H1 (cell line): ENCODE measurements at regions not wholly inside any gene's neighbourhood (a gene's known extent, or its start where the extent isn't known, plus 50 kb on each side); places are given as distances from the start of the nearest gene placed in this dataset.

Source experiments
- CTCF ChIA-PET: fragments of 300-600 bp; sonication (Branson Sonifier 250); formaldehyde crosslinking; loops from one replicate; lab custom pipeline; 2021; ENCODE audit not compliant: partially characterized antibody; lab: Charles Lee
- POLR2A ChIA-PET: fragments of 300-600 bp; sonication (Branson Sonifier 250); formaldehyde crosslinking; loops from one replicate; lab custom pipeline; 2021; ENCODE audit warnings: inconsistent platforms; ENCODE audit not compliant: partially characterized antibody; lab: Charles Lee
- DNase-seq, 2 experiments: peaks; one replicate each; pipeline versions ENCODE4 v3.0.0 to v3.0.0-alpha.2; 2010 to 2022; ENCODE audit warnings: low spot score in 2 of 2, low read depth in 1 of 2, mixed read lengths in 1 of 2
- FAIRE-seq: peaks from 2 replicates; lab custom pipeline; 2011; peaks lifted over from hg19 to GRCh38; lab: Jason Lieb, UNC
- H2AFZ ChIP-seq: 2 replicates; pipeline ENCODE4 v1.8.1; 2012; ENCODE audit warnings: low read length, inconsistent platforms
- H2AK5ac ChIP-seq: 2 replicates; pipeline ENCODE4 v1.6.1; 2013; ENCODE audit warnings: low read depth, low read length
- H2BK120ac ChIP-seq: replicated peaks from 2 replicates; pipeline ENCODE3; 2013; ENCODE audit warnings: low read depth, low read length, inconsistent platforms
- H2BK12ac ChIP-seq: 2 replicates; pipeline ENCODE4 v1.6.1; 2013; ENCODE audit warnings: low read depth, low read length
- H2BK15ac ChIP-seq: 2 replicates; pipeline ENCODE4 v1.6.1; 2013; ENCODE audit warnings: low read length
- H2BK20ac ChIP-seq: 2 replicates; pipeline ENCODE4 v1.6.1; 2013; ENCODE audit warnings: low read length
- H2BK5ac ChIP-seq: 2 replicates; pipeline ENCODE4 v1.6.1; 2013; ENCODE audit warnings: low read depth, low read length
- H3K14ac ChIP-seq: 2 replicates; pipeline ENCODE4 v1.6.1; 2013; ENCODE audit warnings: inconsistent platforms; ENCODE audit not compliant: insufficient read length
- H3K18ac ChIP-seq: 2 replicates; pipeline ENCODE4 v1.6.1; 2013; ENCODE audit warnings: low read length; ENCODE audit errors: extremely low read depth
- H3K23ac ChIP-seq: 2 replicates; pipeline ENCODE4 v1.6.1; 2013; ENCODE audit warnings: inconsistent platforms; ENCODE audit not compliant: insufficient read length
- H3K23me2 ChIP-seq: 2 replicates; pipeline ENCODE4 v1.6.1; 2013; ENCODE audit warnings: low read depth, low read length
- H3K27ac ChIP-seq: 2 replicates; pipeline ENCODE4 v1.6.1; 2011; ENCODE audit warnings: low read depth, low read length, inconsistent platforms
- H3K27me3 ChIP-seq, 4 experiments: replicated peaks in 1 of 4; 1 replicate in 1 of 4; 2 replicates in 3 of 4; pipeline versions ENCODE4 v1.6.1 to v1.8.1; 2011 to 2013; ENCODE audit warnings: low read length in 3 of 4, mild to moderate bottlenecking in 3 of 4, inconsistent platforms in 2 of 4, mixed read lengths in 2 of 4, moderate library complexity in 1 of 4; ENCODE audit not compliant: control insufficient read depth in 3 of 4, insufficient read depth in 3 of 4; ENCODE audit errors: extremely low read depth in 1 of 4
- H3K36me3 ChIP-seq, 4 experiments: 2 replicates each; pipeline versions ENCODE4 v1.6.1 to v1.8.1; 2011 to 2013; ENCODE audit warnings: mild to moderate bottlenecking in 4 of 4, low read length in 3 of 4, moderate library complexity in 2 of 4, control low read depth in 1 of 4, inconsistent platforms in 1 of 4; ENCODE audit not compliant: insufficient read depth in 4 of 4, control insufficient read depth in 2 of 4
- H3K4ac ChIP-seq: replicated peaks from 2 replicates; pipeline ENCODE3; 2013; ENCODE audit warnings: low read length, low read depth, mixed read lengths, inconsistent platforms; ENCODE audit not compliant: insufficient read length
- H3K4me1 ChIP-seq, 4 experiments: replicated peaks in 1 of 4; 1 replicate in 1 of 4; 2 replicates in 3 of 4; pipeline versions ENCODE4 v1.6.1 to v1.8.1; 2011 to 2013; ENCODE audit warnings: low read length in 3 of 4, inconsistent platforms in 2 of 4, mixed read lengths in 1 of 4; ENCODE audit not compliant: insufficient read depth in 4 of 4, control insufficient read depth in 3 of 4
- H3K4me2 ChIP-seq, 2 experiments: 2 replicates each; pipeline versions ENCODE4 v1.6.1 to v1.8.1; 2011 to 2013; ENCODE audit warnings: low read depth in 2 of 2, low read length in 2 of 2, control low read depth in 1 of 2, inconsistent platforms in 1 of 2, mild to moderate bottlenecking in 1 of 2; ENCODE audit not compliant: insufficient read depth in 1 of 2
- H3K4me3 ChIP-seq, 4 experiments: fragments of 200-600, 300-600 bp in 1 of 4; sonication (generic), shearing (Covaris generic), sonication (Bioruptor Twin) in 1 of 4; 2 replicates each; pipeline versions ENCODE4 v1.5.1 to v1.8.1; 2011 to 2016; ENCODE audit warnings: low read length in 4 of 4, low read depth in 3 of 4, control low read depth in 2 of 4, inconsistent platforms in 2 of 4, mild to moderate bottlenecking in 2 of 4, mixed read lengths in 1 of 4, moderate library complexity in 1 of 4; ENCODE audit not compliant: insufficient read depth in 2 of 4; ENCODE audit errors: extremely low read depth in 1 of 4
- H3K56ac ChIP-seq: replicated peaks from 2 replicates; pipeline ENCODE3; 2013; ENCODE audit warnings: low read depth, mild to moderate bottlenecking, mixed read lengths, low read length, inconsistent platforms; ENCODE audit not compliant: insufficient read length
- H3K79me1 ChIP-seq: 2 replicates; pipeline ENCODE4 v1.6.1; 2013; ENCODE audit warnings: low read depth, low read length, control low read depth
- H3K79me2 ChIP-seq, 2 experiments: 2 replicates each; pipeline versions ENCODE4 v1.6.1 to v1.8.1; 2012 to 2013; ENCODE audit warnings: low read length in 2 of 2, mild to moderate bottlenecking in 2 of 2, inconsistent platforms in 1 of 2; ENCODE audit not compliant: insufficient read depth in 2 of 2, control insufficient read depth in 1 of 2
- H3K9ac ChIP-seq, 4 experiments: replicated peaks in 1 of 4; 1 replicate in 1 of 4; 2 replicates in 3 of 4; pipeline versions ENCODE4 v1.6.1 to v1.8.1; 2011 to 2013; ENCODE audit warnings: low read depth in 3 of 4, low read length in 3 of 4, control low read depth in 2 of 4, mild to moderate bottlenecking in 2 of 4, moderate library complexity in 2 of 4, inconsistent platforms in 1 of 4; ENCODE audit errors: extremely low read depth in 1 of 4
- H3K9me3 ChIP-seq, 2 experiments: 2 replicates each; pipeline versions ENCODE4 v1.6.1 to v1.8.1; 2012 to 2013; ENCODE audit warnings: mild to moderate bottlenecking in 2 of 2, moderate library complexity in 2 of 2, control low read depth in 1 of 2, inconsistent platforms in 1 of 2, low read depth in 1 of 2, low read length in 1 of 2, mixed read lengths in 1 of 2; ENCODE audit not compliant: insufficient read depth in 2 of 2
- H4K20me1 ChIP-seq, 2 experiments: replicated peaks in 1 of 2; 2 replicates each; pipeline versions ENCODE3 to v1.8.1; 2011 to 2013; ENCODE audit warnings: inconsistent platforms in 2 of 2, low read length in 2 of 2, mild to moderate bottlenecking in 1 of 2; ENCODE audit not compliant: insufficient read depth in 2 of 2, control insufficient read depth in 1 of 2
- H4K5ac ChIP-seq: 2 replicates; pipeline ENCODE4 v1.6.1; 2013; ENCODE audit warnings: low read length, low read depth, mixed read lengths, inconsistent platforms; ENCODE audit not compliant: insufficient read length
- H4K8ac ChIP-seq: 2 replicates; pipeline ENCODE4 v1.8.0; 2013; ENCODE audit warnings: mild to moderate bottlenecking, moderate library complexity, low read length, inconsistent platforms; ENCODE audit not compliant: insufficient read depth; ENCODE audit errors: extremely low read depth
- H4K91ac ChIP-seq: replicated peaks from 2 replicates; pipeline ENCODE3; 2013; ENCODE audit warnings: low read length, mixed read lengths, inconsistent platforms; ENCODE audit not compliant: insufficient read length
- CBX5 ChIP-seq: fragments of 300-800, 300-1000 bp; sonication (generic); IDR thresholded peaks from 2 replicates; pipeline ENCODE4 v1.7.1; 2016; ENCODE audit warnings: antibody characterized with exemption, low read length, low read depth
- EGR1 ChIP-seq: IDR thresholded peaks from 2 replicates; pipeline ENCODE4 v1.6.1; 2011; ENCODE audit warnings: low read depth, low read length, borderline replicate concordance
- GTF2F1 ChIP-seq: IDR thresholded peaks from 2 replicates; pipeline ENCODE4 v1.6.1; 2012; ENCODE audit warnings: low read depth, low read length, improper control_type of control experiment, borderline replicate concordance
- KDM4A ChIP-seq: IDR thresholded peaks from one replicate; pipeline ENCODE4 v1.7.1; 2012; ENCODE audit warnings: low read depth, mild to moderate bottlenecking, moderate library complexity, low read length, inconsistent platforms; ENCODE audit not compliant: severe bottlenecking
- NRF1 ChIP-seq: IDR thresholded peaks from 2 replicates; pipeline ENCODE4 v1.6.1; 2011; ENCODE audit warnings: mild to moderate bottlenecking, low read depth, low read length, improper control_type of control experiment
- POLR2A ChIP-seq, 2 experiments: IDR thresholded peaks; 1 replicate in 1 of 2; 2 replicates in 1 of 2; pipeline ENCODE4 v1.6.1; 2011; ENCODE audit warnings: low read depth in 2 of 2, low read length in 2 of 2, mild to moderate bottlenecking in 2 of 2; ENCODE audit errors: control extremely low read depth in 1 of 2
- RAD21 ChIP-seq, 2 experiments: IDR thresholded peaks in 1 of 2; conservative IDR thresholded peaks in 1 of 2; 2 replicates each; pipeline ENCODE4 v1.6.1; 2011; ENCODE audit warnings: low read depth in 2 of 2, low read length in 2 of 2, improper control_type of control experiment in 1 of 2, inconsistent platforms in 1 of 2, mild to moderate bottlenecking in 1 of 2, moderate library complexity in 1 of 2
- RXRA ChIP-seq: IDR thresholded peaks from 2 replicates; pipeline ENCODE4 v1.6.1; 2011; ENCODE audit warnings: low read depth, mild to moderate bottlenecking, low read length, moderate library complexity; ENCODE audit not compliant: insufficient read depth
- SIRT6 ChIP-seq: IDR thresholded peaks from one replicate; pipeline ENCODE4 v1.7.1; 2012; ENCODE audit warnings: low read length, inconsistent platforms
- SRF ChIP-seq: IDR thresholded peaks from 2 replicates; pipeline ENCODE4 v1.6.1; 2011; ENCODE audit warnings: mild to moderate bottlenecking, low read depth, low read length, moderate library complexity
- TBP ChIP-seq: IDR thresholded peaks from 2 replicates; pipeline ENCODE4 v1.6.1; 2011; ENCODE audit warnings: low read depth, low read length, improper control_type of control experiment
- TEAD4 ChIP-seq: IDR thresholded peaks from 2 replicates; pipeline ENCODE4 v1.6.1; 2012; ENCODE audit warnings: low read depth, low read length, inconsistent platforms, mixed read lengths
- WGBS, 2 experiments: shearing (Covaris generic) in 1 of 2; methylation state at CpG; one replicate each; pipeline versions ENCODE4 v1.1.6 to v1.1.7; 2013 to 2015; ENCODE audit warnings: low lambda C conversion rate in 2 of 2, mixed read lengths in 2 of 2, inconsistent platforms in 1 of 2, low coverage in 1 of 2, missing lambda C conversion rate in 1 of 2; ENCODE audit not compliant: insufficient replicate concordance in 2 of 2, insufficient coverage in 1 of 2, insufficient read length in 1 of 2; ENCODE audit errors: extremely low coverage in 1 of 2, missing lambda C conversion rate in 1 of 2; 5-methylcytosine and 5-hydroxymethylcytosine counted together
- TF ChIP-seq, protein P1 (sequence below): IDR thresholded peaks from 2 replicates; pipeline ENCODE4 v1.6.1; 2012; ENCODE audit warnings: low read length, inconsistent platforms

DNA sequence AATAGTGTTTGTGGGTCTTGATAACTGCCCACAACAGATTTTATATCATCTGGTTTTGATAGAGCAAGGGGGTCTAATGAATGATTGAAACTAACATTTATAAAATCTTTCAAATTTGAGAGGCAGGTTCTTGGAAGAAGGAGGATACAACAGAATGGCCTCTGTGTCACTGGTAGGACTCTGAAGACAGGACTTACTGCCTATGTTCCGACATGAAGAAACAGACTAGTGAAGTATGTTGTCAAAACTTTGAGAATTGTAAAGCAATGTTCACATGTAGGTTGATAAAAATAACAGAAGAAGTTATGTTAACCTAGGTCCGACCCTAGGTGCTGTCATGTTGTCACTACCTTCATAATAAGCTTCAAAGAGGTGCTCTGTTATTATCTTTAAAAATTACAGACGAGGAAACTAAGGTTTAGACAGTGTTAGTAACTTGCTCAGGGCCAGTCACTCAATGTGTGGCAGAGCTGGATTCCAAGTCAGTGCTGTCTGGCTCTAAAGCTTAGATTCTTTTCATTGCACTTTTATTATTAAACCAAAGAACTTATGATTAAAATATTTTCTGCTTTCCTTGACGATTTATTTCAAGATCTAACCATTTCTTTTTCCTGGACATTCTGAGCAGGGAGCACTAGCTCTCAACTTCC, 146.2 kb downstream of the RPIA start:
- CTCF ChIA-PET: interaction anchor here (1.4 kb wide), 1 partner anchor 8 kb away, joined by 4 read pairs; no protein-coding TSS in a partner anchor
- Histone ChIP-seq H2AK5ac (no peak overlapping the region), H4K91ac (no peak overlapping the region), H2BK12ac (no peak overlapping the region), H4K5ac (no peak overlapping the region), H3K79me2 (no peaks in the 10 kb centered on the region), H3K4me2 (no peak overlapping the region), H4K8ac (no peak overlapping the region), H3K79me1 (no peaks in the 10 kb centered on the region), H3K14ac (no peak overlapping the region), H3K4me3 (no peak overlapping the region), H2BK20ac (no peak overlapping the region), H3K23me2 (no peaks in the 10 kb centered on the region), H4K20me1 (no peaks in the 10 kb centered on the region), H3K4ac (no peak overlapping the region), H2BK120ac (no peak overlapping the region), H2AFZ (no peak overlapping the region), H2BK5ac (no peak overlapping the region), H3K27me3 (no peaks in the 10 kb centered on the region), H3K9me3 (no peaks in the 10 kb centered on the region), H3K27ac (no peak overlapping the region), H3K56ac (no peak overlapping the region), H3K23ac (no peak overlapping the region), H3K4me1 (no peaks in the 10 kb centered on the region), H3K18ac (no peak overlapping the region), H2BK15ac (no peak overlapping the region), H3K36me3 (no peaks in the 10 kb centered on the region), H3K9ac (no peak overlapping the region)
- FAIRE-seq (no peak), DNase-seq (no peak)
- TF ChIP-seq, protein P1, sequence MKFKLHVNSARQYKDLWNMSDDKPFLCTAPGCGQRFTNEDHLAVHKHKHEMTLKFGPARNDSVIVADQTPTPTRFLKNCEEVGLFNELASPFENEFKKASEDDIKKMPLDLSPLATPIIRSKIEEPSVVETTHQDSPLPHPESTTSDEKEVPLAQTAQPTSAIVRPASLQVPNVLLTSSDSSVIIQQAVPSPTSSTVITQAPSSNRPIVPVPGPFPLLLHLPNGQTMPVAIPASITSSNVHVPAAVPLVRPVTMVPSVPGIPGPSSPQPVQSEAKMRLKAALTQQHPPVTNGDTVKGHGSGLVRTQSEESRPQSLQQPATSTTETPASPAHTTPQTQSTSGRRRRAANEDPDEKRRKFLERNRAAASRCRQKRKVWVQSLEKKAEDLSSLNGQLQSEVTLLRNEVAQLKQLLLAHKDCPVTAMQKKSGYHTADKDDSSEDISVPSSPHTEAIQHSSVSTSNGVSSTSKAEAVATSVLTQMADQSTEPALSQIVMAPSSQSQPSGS: no peak
- TF ChIP-seq RAD21 (IDR thresholded peaks at IDR 0.05 in 1 of 2, conservative IDR thresholded peaks at IDR 0.05 in 1 of 2; ENCODE audit: low read depth in 2 of 2, low read length in 2 of 2) (no peak), TEAD4 (no peak), POLR2A (IDR thresholded peaks at IDR 0.05; ENCODE audit: control extremely low read depth in 1 of 2, low read depth in 2 of 2, low read length in 2 of 2) (no peak), KDM4A (no peak), CBX5 (no peak), NRF1 (no peak), RXRA (no peak), SRF (no peak), TBP (no peak), SIRT6 (no peak), EGR1 (no peak), GTF2F1 (no peak)
- POLR2A ChIA-PET: no interaction called here
- 88% methylated on average over 4 of the region's 4 CpGs; no CpG with 5 or more reads in 1 of the 2 experiments for WGBS, 2 experiments
